NCI-H526 treated with DMSO at 0.1 percent for 48 hours (cell line): ENCODE measurements at regions not wholly inside any gene's neighbourhood (a gene's known extent, or its start where the extent isn't known, plus 50 kb on each side); places are given as distances from the start of the nearest gene placed in this dataset.
"Not testable (repeated sequence)": the region's sequence is repeated elsewhere in the genome, so short reads cannot be mapped to it uniquely, and the experiment has no call there.

Experiments
- DNase-seq: peaks from one replicate; lab custom pipeline; 2025; lab: John Stamatoyannopoulos, UW

- DNase-seq: no peak
Observed at GRCh38 chr4:123674762-123675465, 278.3 kb downstream of the SPRY1 start.

DNA sequence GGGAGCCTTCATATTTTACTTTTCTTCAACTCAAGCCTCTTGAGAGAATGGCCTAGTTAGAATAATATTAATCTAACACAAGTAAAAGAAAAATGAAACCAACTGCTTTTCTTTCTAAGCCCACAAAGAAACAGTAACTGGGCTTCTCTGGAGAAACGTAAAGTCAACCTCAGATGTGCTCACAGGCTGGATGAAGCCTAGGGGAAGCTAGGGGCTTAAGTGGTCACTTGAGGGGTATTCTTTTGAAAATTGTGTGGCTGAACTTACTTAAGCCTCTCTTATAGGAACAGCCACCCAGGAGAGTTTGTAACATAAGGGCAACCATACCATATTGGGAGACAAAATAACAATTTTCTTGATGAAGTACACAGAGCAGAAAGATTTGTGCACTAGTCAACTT is 279.0 kb downstream of the SPRY1 start:
- no peak for DNase-seq

DNA sequence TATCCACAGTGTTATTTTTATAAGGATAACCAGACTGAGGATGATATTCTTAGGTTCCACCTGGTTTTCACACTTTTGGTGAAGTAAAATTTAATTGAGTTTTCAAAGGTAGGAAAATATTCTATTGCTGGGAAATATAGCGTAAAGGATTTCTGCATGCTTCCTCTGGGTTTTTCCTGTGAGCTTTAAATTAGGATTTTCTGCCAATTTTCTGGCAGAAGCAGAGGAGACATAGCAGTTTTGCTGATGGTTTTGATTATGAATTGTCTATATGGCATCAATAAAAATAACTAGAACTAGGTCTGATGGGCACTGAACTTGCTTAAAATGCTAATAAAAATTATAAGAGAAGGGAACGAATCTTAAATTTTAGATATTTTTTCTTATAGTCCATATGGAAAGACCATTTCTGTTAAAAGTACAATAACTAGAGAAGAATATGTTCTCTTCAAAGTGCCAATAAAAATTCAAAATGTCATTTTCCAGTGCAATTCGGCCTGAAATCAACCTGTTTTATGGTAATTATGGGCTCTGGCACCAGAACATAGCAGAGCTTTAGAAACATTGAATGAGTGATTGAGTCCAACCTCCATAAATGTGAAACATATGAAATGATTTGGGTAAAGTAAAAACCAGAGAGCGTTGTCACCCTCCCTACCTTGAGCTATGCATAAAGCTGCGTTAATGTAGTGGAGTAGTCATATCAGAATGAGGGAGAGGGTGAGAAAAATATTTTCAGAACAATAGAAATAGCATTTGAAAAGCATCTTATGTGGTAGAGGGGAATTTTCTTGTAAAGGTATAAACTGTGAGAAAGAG is 279.7 kb downstream of the SPRY1 start:
- no peak for DNase-seq

- no peak for DNase-seq
Observed at GRCh38 chr4:123676890-123677229, 280.3 kb downstream of the SPRY1 start.

- no peak for DNase-seq
Observed at GRCh38 chr4:123682931-123683330, 286.3 kb downstream of the SPRY1 start.

- not testable (repeated sequence) for DNase-seq
Observed at GRCh38 chr4:123684937-123685336, 288.3 kb downstream of the SPRY1 start.

GRCh38 chr4:123695531-123695930 is 298.9 kb downstream of the SPRY1 start:
- not testable (repeated sequence) for DNase-seq

DNA sequence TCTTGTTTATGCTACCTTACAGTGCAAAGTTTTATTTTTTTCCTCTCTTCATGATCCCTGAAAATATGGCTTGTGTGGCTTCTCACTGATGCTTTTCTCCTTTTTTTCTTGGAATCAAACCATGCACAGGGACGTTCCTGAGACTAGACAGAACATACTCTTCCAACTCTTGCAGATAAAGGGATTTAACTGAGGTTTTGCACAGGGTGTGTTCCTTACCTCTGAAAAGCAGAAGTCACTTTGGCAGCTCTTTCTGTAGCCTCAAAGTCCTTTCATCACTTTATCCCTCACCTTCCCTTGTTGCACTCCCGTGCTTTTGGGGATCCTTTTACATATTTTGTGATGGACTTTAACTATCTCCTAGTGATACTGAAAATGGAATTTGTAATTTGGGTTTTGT is 300.1 kb downstream of the SPRY1 start:
- no peak for DNase-seq

DNA sequence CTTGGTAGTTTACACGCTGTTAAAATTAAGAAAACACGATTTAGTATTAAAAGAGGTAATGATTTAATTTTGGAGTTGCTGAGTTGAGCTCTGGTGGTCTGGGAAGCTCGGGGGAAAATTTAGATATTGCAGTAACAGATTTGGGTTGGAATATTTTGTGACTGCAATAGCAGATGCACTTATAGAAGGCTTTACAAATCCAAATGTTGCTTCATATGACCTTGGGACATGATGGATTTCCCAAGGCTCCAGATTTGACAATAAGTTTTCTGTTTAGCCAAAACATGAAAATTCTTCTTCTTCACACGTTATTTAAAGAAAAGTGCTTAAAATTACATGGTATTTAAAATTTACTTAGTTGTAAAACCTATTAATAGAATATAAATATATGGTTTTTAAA is 302.0 kb downstream of the SPRY1 start:
- no peak for DNase-seq

- no peak for DNase-seq
Observed at GRCh38 chr4:123699880-123700771, 303.5 kb downstream of the SPRY1 start.

- no peak for DNase-seq
Observed at GRCh38 chr4:123701131-123701575, 304.6 kb downstream of the SPRY1 start.

- DNase-seq: peak; percentile 17
Observed at GRCh38 chr4:123705419-123705818, 308.8 kb downstream of the SPRY1 start.

DNA sequence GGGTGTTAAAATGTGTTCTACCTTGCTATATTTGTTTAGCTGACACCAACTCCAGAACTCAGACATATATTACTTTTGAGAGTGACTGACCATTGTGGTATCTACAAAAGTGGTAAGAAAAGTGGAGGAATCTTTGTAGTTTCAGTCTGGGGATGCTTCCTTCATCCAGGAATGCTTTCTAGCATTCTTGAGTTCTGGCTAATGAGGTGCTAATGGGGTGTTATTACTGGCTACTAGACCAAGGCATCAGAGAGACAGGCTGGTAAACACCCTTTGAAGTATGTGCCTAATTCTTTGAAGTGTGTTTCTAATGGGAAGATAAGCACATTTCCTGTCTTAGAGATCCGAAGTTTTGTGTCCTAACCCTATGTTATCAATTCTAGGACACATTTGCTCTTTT is 310.4 kb downstream of the SPRY1 start:
- no peak for DNase-seq

DNA sequence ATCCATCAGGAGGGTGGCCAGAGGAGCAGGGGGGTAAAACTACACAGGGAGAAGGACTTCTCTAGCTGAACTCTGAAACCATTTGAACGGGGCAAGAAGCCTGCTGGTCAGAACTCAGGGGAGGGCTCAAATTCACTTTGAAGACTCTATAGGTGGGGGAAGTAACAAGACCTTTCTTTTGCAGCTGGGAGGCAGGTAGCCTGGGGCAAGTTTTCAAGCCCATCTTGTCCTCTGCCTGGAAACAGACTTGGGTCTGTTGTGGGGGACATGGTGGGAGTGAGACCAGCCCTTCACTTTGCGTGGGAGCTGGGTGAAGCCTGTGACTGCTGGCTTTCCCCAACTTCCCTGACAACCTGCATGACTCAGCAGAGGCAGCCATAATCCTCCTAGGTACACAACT is 312.3 kb downstream of the SPRY1 start:
- no peak for DNase-seq

- no peak for DNase-seq
Observed at GRCh38 chr4:123709336-123709735, 312.7 kb downstream of the SPRY1 start.

- no peak for DNase-seq
Observed at GRCh38 chr4:123731035-123731434, 334.4 kb downstream of the SPRY1 start.

DNA sequence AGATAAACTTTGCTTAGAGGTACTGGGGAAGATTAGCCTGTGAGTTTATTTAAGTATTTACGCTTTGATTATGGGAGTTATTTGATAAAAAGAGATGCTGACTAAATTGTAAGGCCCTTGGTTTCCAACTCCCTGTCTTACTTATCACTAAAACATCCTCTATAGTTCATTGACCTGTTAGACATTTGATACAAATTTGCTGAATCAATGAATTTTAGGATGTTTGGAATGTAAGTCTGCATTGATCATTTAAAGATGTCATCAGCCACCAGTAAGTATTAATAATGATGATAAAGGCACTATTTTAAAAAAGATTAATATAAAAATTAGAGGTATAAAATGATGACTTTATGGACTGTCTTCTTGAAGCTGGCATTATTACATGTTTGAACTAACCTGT is 340.6 kb downstream of the SPRY1 start:
- DNase-seq: no peak

DNA sequence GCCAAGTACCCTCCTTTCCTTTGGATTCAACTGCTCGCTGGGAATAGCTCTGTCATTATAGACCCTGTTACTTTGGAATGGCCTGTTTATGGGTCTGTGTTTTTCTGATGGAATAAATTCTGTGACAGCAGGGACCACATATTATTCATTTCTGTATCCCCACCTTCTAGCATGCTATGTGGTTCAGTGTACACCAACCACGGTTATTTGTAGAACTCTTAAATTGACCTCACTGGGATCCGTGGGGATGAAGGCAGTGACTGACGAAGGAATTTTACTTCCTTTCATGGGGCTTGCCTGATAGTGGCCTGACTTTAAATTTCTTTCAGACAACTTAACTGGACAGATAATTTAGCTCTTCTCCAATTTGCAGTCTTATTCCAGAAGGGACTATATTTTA is 343.2 kb downstream of the SPRY1 start:
- DNase-seq: no peak

GRCh38 chr4:123740236-123740635 is 343.6 kb downstream of the SPRY1 start:
- no peak for DNase-seq

DNA sequence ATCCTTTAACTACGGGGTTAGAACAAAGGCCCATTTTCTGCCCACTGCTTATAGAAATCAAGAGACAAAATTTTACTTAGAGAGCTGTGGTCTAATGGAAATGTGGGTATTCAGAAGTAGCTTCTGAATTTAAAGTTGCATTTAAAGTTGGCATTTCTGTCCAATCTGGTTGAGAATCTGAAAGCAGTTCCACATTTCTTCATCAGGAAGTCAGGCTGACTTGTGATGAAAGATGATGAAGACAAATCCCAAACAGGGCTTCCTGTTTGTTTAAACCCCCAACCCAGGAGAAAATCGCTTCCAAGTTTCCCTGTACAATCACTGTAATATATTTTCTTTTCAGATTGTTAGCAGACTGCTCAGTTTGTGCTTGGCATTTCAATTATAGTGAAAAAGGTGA is 345.3 kb downstream of the SPRY1 start:
- no peak for DNase-seq

DNA sequence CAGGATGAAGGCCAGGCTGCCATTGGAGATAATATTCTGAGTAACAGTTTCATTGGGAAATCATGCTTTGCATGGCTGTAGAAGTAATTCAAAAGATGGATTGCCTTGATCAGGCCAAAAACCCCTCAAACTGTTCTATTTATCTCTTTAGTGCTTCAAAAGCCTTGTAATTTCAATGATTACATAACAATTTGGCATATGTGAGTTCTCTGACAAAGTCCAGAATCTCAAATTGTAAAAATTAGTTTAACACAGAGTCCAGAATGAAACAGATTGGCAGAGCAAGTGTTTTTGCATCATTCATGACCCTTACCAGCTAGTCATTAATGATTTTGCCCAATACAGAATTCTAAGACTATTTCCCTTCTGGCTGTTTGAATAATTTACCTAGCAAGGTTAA is 347.3 kb downstream of the SPRY1 start:
- no peak for DNase-seq

GRCh38 chr4:123744664-123745290 is 348.2 kb downstream of the SPRY1 start:
- DNase-seq: no peak
